Endodermal cell (in vitro differentiated cells): ENCODE measurements at regions not wholly inside any gene's neighbourhood (a gene's known extent, or its start where the extent isn't known, plus 50 kb on each side); places are given as distances from the start of the nearest gene placed in this dataset.

Experiments used
- DNase-seq: peaks from one replicate; pipeline ENCODE4 v3.0.0-alpha.2; 2017
- H3K27ac ChIP-seq: 2 replicates; pipeline ENCODE4 v1.5.1; 2013; ENCODE audit warnings: mild to moderate bottlenecking, low read depth, low read length, moderate library complexity
- H3K27me3 ChIP-seq: 2 replicates; pipeline ENCODE4 v1.6.1; 2013; ENCODE audit warnings: mild to moderate bottlenecking, low read length, moderate library complexity; ENCODE audit not compliant: insufficient read depth, control insufficient read depth, poor library complexity, severe bottlenecking
- H3K36me3 ChIP-seq: 2 replicates; pipeline ENCODE4 v1.7.0; 2013; ENCODE audit warnings: mild to moderate bottlenecking, low read length, moderate library complexity; ENCODE audit not compliant: control insufficient read depth, insufficient read depth
- H3K4me1 ChIP-seq: one replicate; pipeline ENCODE4 v1.7.0; 2013; ENCODE audit warnings: low read length; ENCODE audit not compliant: control insufficient read depth, insufficient read depth
- H3K4me3 ChIP-seq: 2 replicates; pipeline ENCODE4 v1.5.1; 2013; ENCODE audit warnings: mild to moderate bottlenecking, low read length, moderate library complexity
- H3K9ac ChIP-seq: 2 replicates; pipeline ENCODE4 v1.6.1; 2013; ENCODE audit warnings: mild to moderate bottlenecking, low read length, moderate library complexity; ENCODE audit not compliant: poor library complexity, severe bottlenecking; ENCODE audit errors: extremely low read depth
- H3K9me3 ChIP-seq: 2 replicates; pipeline ENCODE4 v1.6.1; 2013; ENCODE audit warnings: mild to moderate bottlenecking, low read length, moderate library complexity; ENCODE audit not compliant: control insufficient read depth
- H3K27ac Mint-ChIP-seq: 2 replicates; pipeline ENCODE4 v1.8.0; 2020; ENCODE audit warnings: mixed read lengths
- H3K27me3 Mint-ChIP-seq: 2 replicates; pipeline ENCODE4 v1.8.0; 2021; ENCODE audit warnings: mild to moderate bottlenecking, mixed read lengths; ENCODE audit not compliant: insufficient read depth
- H3K36me3 Mint-ChIP-seq: 2 replicates; pipeline ENCODE4 v1.8.0; 2020; ENCODE audit warnings: low read depth, mixed read lengths
- H3K4me1 Mint-ChIP-seq: 2 replicates; pipeline ENCODE4 v1.8.0; 2020; ENCODE audit warnings: mixed read lengths
- H3K4me3 Mint-ChIP-seq: 2 replicates; pipeline ENCODE4 v1.8.0; 2020; ENCODE audit warnings: mild to moderate bottlenecking, moderate library complexity, mixed read lengths
- H3K9me3 Mint-ChIP-seq: 2 replicates; pipeline ENCODE4 v1.8.0; 2020; ENCODE audit warnings: mild to moderate bottlenecking, mixed read lengths
- WGBS, 2 experiments: methylation state at CpG; one replicate each; pipeline versions ENCODE4 v1.1.5 to v1.1.7; 2013; ENCODE audit warnings: missing lambda C conversion rate in 2 of 2, mixed read lengths in 1 of 2; ENCODE audit not compliant: insufficient coverage in 1 of 2, insufficient read length in 1 of 2; 5-methylcytosine and 5-hydroxymethylcytosine counted together
- TF ChIP-seq, protein P1 (sequence below): fragments of 200-600 bp; sonication (generic); conservative IDR thresholded peaks from 2 replicates; pipeline ENCODE4 v1.5.0; 2021; ENCODE audit warnings: antibody characterized with exemption, mild to moderate bottlenecking

DNA sequence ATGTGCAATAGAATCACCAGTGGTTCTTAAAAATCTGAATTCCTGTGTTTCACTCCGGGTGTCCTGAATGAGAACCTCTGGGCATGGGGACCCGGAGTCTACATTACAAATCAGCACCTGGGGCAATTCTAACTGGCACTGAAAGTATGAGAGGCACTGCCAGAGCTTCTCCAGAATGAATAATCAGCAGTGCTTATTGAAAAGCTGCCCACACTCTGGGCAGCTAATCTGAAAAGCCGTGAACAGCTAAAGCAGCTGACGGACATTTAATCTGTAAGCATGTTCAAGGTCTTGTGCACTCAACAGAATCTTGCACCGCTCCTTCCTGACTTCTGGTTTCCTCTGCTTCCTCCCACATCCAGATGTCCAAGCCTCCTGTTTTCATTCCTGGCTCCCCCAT is 113.3 kb upstream of the KIF5B start:
- no peaks in the 10 kb centered on the region for H3K4me1 Mint-ChIP-seq
- Histone ChIP-seq H3K4me1 (no peaks in the 10 kb centered on the region), H3K36me3 (no peaks in the 10 kb centered on the region), H3K4me3 (no peak overlapping the region), H3K27ac (no peak overlapping the region), H3K9me3 (no peaks in the 10 kb centered on the region), H3K27me3 (no peaks in the 10 kb centered on the region), H3K9ac (no peak overlapping the region)
- H3K4me3 Mint-ChIP-seq, result no peak overlapping the region
- H3K9me3 Mint-ChIP-seq, result no peaks in the 10 kb centered on the region
- no peak for DNase-seq
- TF ChIP-seq, protein P1, sequence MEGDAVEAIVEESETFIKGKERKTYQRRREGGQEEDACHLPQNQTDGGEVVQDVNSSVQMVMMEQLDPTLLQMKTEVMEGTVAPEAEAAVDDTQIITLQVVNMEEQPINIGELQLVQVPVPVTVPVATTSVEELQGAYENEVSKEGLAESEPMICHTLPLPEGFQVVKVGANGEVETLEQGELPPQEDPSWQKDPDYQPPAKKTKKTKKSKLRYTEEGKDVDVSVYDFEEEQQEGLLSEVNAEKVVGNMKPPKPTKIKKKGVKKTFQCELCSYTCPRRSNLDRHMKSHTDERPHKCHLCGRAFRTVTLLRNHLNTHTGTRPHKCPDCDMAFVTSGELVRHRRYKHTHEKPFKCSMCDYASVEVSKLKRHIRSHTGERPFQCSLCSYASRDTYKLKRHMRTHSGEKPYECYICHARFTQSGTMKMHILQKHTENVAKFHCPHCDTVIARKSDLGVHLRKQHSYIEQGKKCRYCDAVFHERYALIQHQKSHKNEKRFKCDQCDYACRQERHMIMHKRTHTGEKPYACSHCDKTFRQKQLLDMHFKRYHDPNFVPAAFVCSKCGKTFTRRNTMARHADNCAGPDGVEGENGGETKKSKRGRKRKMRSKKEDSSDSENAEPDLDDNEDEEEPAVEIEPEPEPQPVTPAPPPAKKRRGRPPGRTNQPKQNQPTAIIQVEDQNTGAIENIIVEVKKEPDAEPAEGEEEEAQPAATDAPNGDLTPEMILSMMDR, result no peak
- H3K27ac Mint-ChIP-seq, result no peak overlapping the region
- H3K27me3 Mint-ChIP-seq, result no peaks in the 10 kb centered on the region
- H3K36me3 Mint-ChIP-seq, result no peaks in the 10 kb centered on the region
- 86 to 92% methylated on average over 5 of the region's 5 CpGs for WGBS, 2 experiments

DNA sequence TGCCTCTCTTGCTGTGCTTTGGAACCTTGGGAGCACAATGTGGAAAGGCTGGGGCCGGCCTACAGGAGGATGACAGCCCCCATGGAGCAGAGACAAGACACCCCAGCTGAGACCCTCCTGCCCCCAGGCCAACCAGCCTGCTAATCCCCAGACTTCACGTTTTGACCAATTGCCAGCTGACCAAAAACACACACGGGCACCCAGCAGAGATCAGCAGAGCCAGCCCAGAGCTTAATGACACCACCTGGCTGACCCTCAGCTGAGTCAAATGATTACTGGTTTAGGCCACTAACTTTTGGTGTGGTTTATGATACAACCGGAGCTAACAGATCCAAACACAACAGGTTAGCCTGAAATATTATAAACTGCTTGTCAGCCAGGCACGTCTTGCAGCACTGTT is 111.2 kb upstream of the KIF5B start:
- TF ChIP-seq, protein P1, result no peak
- Histone ChIP-seq H3K9ac (no peak overlapping the region), H3K4me3 (no peak overlapping the region), H3K27me3 (no peaks in the 10 kb centered on the region), H3K36me3 (no peaks in the 10 kb centered on the region), H3K9me3 (no peaks in the 10 kb centered on the region), H3K4me1 (no peaks in the 10 kb centered on the region), H3K27ac (no peak overlapping the region)
- H3K36me3 Mint-ChIP-seq, result no peaks in the 10 kb centered on the region
- peak overlapping the region; percentile 59 for H3K27ac Mint-ChIP-seq
- H3K9me3 Mint-ChIP-seq, result no peaks in the 10 kb centered on the region
- H3K27me3 Mint-ChIP-seq, result no peaks in the 10 kb centered on the region
- 84 to 89% methylated on average over 3 to 5 of the region's 5 CpGs for WGBS, 2 experiments
- no peak overlapping the region for H3K4me3 Mint-ChIP-seq
- DNase-seq, result peak; percentile 40
- no peaks in the 10 kb centered on the region for H3K4me1 Mint-ChIP-seq

DNA sequence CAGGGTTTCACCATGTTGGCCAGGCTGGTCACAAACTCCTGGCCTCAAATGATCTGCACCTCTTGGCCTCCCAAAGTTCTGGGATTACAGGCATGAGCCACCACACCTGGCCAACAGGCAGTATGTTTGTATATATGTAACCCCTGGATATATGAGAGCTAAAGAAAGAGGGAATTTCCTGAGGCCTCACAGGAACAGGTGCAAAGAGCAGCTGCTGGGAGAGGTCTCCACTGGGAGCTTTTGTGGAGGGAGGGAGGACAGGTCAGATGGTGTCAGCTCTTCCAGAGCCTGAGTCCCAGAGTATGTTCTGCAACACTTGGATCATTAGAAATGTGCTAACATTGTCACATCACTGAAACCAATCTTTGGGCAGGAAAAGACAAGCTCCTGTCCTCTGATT is 110.1 kb upstream of the KIF5B start:
- H3K9me3 Mint-ChIP-seq, result no peaks in the 10 kb centered on the region
- no peaks in the 10 kb centered on the region for H3K9me3 ChIP-seq

More for the DNA sequence above, 110.1 kb upstream of the KIF5B start:
- Histone ChIP-seq H3K27me3 (no peaks in the 10 kb centered on the region), H3K4me3 (no peak overlapping the region), H3K27ac (no peak overlapping the region), H3K4me1 (no peaks in the 10 kb centered on the region), H3K9ac (no peak overlapping the region), H3K36me3 (no peaks in the 10 kb centered on the region)
- TF ChIP-seq, protein P1, result no peak
- no peaks in the 10 kb centered on the region for H3K4me1 Mint-ChIP-seq
- H3K36me3 Mint-ChIP-seq, result no peaks in the 10 kb centered on the region
- no peak for DNase-seq
- H3K27me3 Mint-ChIP-seq, result no peaks in the 10 kb centered on the region
- no peak overlapping the region for H3K27ac Mint-ChIP-seq
- no peak overlapping the region for H3K4me3 Mint-ChIP-seq
